GM21360 (cell line): ENCODE measurements at regions not wholly inside any gene's neighbourhood (a gene's known extent, or its start where the extent isn't known, plus 50 kb on each side); places are given as distances from the start of the nearest gene placed in this dataset.

Experiments
- ATAC-seq: cut with Tn5 transposase; IDR thresholded peaks from one replicate; pipeline ENCODE4 v1.9.1; 2021; ENCODE audit warnings: mild to moderate bottlenecking, moderate library complexity; ENCODE audit not compliant: unreplicated experiment

GRCh38 chr15:97654481-97655076, 305.9 kb upstream of the ARRDC4 start:
- no peak for ATAC-seq

- no peak for ATAC-seq
Measured at GRCh38 chr15:97661796-97662195, 298.7 kb upstream of the ARRDC4 start.

GRCh38 chr15:97672586-97672985, 287.9 kb upstream of the ARRDC4 start:
- no peak for ATAC-seq

- ATAC-seq: no peak
Measured at GRCh38 chr15:97678656-97679055, 281.8 kb upstream of the ARRDC4 start.

- ATAC-seq: no peak
Measured at GRCh38 chr15:97679106-97679688, 281.3 kb upstream of the ARRDC4 start.

GRCh38 chr15:97680606-97681220, 279.8 kb upstream of the ARRDC4 start:
- ATAC-seq: no peak

GRCh38 chr15:97683831-97684230, 276.7 kb upstream of the ARRDC4 start:
- no peak for ATAC-seq

- no peak for ATAC-seq
Measured at GRCh38 chr15:97684249-97684648, 276.3 kb upstream of the ARRDC4 start.

GRCh38 chr15:97686324-97686723, 274.2 kb upstream of the ARRDC4 start:
- no peak for ATAC-seq

GRCh38 chr15:97687654-97688053, 272.8 kb upstream of the ARRDC4 start:
- no peak for ATAC-seq

GRCh38 chr15:97688177-97688576, 272.3 kb upstream of the ARRDC4 start:
- ATAC-seq: no peak

- ATAC-seq: no peak
Measured at GRCh38 chr15:97688886-97689285, 271.6 kb upstream of the ARRDC4 start.

GRCh38 chr15:97691078-97691477, 269.4 kb upstream of the ARRDC4 start:
- no peak for ATAC-seq

GRCh38 chr15:97691799-97692198, 268.7 kb upstream of the ARRDC4 start:
- no peak for ATAC-seq

GRCh38 chr15:97692301-97693015, 268.0 kb upstream of the ARRDC4 start:
- no peak for ATAC-seq

GRCh38 chr15:97694456-97694855, 266.0 kb upstream of the ARRDC4 start:
- ATAC-seq: no peak

- no peak for ATAC-seq
Measured at GRCh38 chr15:97703400-97703799, 257.1 kb upstream of the ARRDC4 start.

GRCh38 chr15:97706059-97706458, 254.4 kb upstream of the ARRDC4 start:
- no peak for ATAC-seq

- no peak for ATAC-seq
Measured at GRCh38 chr15:97708252-97708651, 252.3 kb upstream of the ARRDC4 start.

- ATAC-seq: no peak
Measured at GRCh38 chr15:97712530-97712929, 248.0 kb upstream of the ARRDC4 start.

- ATAC-seq: no peak
Measured at GRCh38 chr15:97717806-97718205, 242.7 kb upstream of the ARRDC4 start.

GRCh38 chr15:97718509-97718908, 242.0 kb upstream of the ARRDC4 start:
- no peak for ATAC-seq
